ENCODE measurements at regions not wholly inside any gene's neighbourhood (a gene's known extent, or its start where the extent isn't known, plus 50 kb on each side); places are given as distances from the start of the nearest gene placed in this dataset.
"Not testable (repeated sequence)": the region's sequence is repeated elsewhere in the genome, so short reads cannot be mapped to it uniquely, and the experiment has no call there.

DNA sequence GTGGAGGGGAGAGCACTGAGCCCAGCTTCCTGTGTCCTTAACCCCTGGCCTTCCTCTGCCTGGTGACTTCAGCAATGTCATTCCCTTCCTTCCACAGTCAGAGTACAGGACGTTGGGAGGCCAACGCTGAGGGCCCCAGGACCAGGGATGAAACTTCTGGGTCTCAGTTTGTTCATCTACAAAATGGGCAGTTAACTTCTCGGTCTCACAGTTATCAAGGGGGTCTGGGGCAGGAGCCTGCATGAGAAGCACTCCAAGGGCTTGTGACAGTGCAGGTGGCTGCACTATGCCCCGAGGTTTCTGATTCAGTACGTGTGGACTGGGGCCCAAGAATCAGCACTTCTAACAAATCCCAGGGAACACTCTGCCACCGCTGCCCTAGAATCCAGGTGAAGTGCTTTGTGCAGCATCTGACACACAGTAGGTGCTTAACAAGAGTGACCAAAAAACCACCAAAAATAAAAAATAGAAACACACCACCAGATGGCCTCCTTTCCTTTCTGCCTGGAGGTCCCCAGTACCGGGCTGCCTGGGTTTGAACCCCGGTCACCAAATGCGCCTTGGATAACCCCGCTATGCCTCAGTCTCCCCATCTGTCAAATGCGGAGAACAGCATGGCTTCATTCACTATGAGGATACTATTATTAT, 80.4 kb downstream of the RFLNA start:
- Histone ChIP-seq H3K4me3 (ENCODE audit: low read length, poor library complexity, severe bottlenecking) (no peak overlapping the region), H3K4me2 (ENCODE audit: low read depth, low read length, poor library complexity, severe bottlenecking) (no peak overlapping the region), H4K20me1 (ENCODE audit: insufficient read depth, low read length, poor library complexity, severe bottlenecking) (no peaks in the 10 kb centered on the region), H3K27me3 (ENCODE audit: insufficient read depth, low read length, poor library complexity, severe bottlenecking) (no peaks in the 10 kb centered on the region), H3K4me1 (ENCODE audit: insufficient read depth, low read length, poor library complexity, severe bottlenecking) (no peaks in the 10 kb centered on the region), H2AFZ (ENCODE audit: low read length) (no peak overlapping the region), H3K36me3 (ENCODE audit: insufficient read depth, low read length) (peaks cover 46% of the 10 kb centered on the region; the same call in 1 of the 2 replicates), H3K9ac (ENCODE audit: low read depth, low read length, poor library complexity, severe bottlenecking) (no peak overlapping the region), H3K79me2 (ENCODE audit: insufficient read depth, low read length) (no peaks in the 10 kb centered on the region), H3K9me2 (replicated peaks; ENCODE audit: low read depth, low read length) (no peaks in the 10 kb centered on the region), H3F3A (ENCODE audit: low read depth) (no peaks in the 10 kb centered on the region), H3K9me3 (ENCODE audit: insufficient read depth, low read depth, low read length) (no peaks in the 10 kb centered on the region)
- TF ChIP-seq CTCF (conservative IDR thresholded peaks at IDR 0.05; ENCODE audit: low read length), result peak; percentile 31
- no peak for TF ChIP-seq EZH2phosphoT487 (IDR thresholded peaks at IDR 0.05; ENCODE audit: borderline replicate concordance)

- Histone ChIP-seq H2AFZ (ENCODE audit: low read length) (no peak overlapping the region), H4K20me1 (ENCODE audit: insufficient read depth, low read length, poor library complexity, severe bottlenecking) (no peaks in the 10 kb centered on the region), H3K27me3 (ENCODE audit: insufficient read depth, low read length, poor library complexity, severe bottlenecking) (no peaks in the 10 kb centered on the region), H3K4me3 (ENCODE audit: low read length, poor library complexity, severe bottlenecking) (no peak overlapping the region), H3K36me3 (ENCODE audit: insufficient read depth, low read length) (peaks cover 45% of the 10 kb centered on the region; the same call in 1 of the 2 replicates), H3K9me2 (replicated peaks; ENCODE audit: low read depth, low read length) (no peaks in the 10 kb centered on the region), H3K79me2 (ENCODE audit: insufficient read depth, low read length) (no peaks in the 10 kb centered on the region), H3K9me3 (ENCODE audit: insufficient read depth, low read depth, low read length) (no peaks in the 10 kb centered on the region), H3F3A (ENCODE audit: low read depth) (no peaks in the 10 kb centered on the region), H3K9ac (ENCODE audit: low read depth, low read length, poor library complexity, severe bottlenecking) (no peak overlapping the region), H3K4me1 (ENCODE audit: insufficient read depth, low read length, poor library complexity, severe bottlenecking) (no peaks in the 10 kb centered on the region), H3K4me2 (ENCODE audit: low read depth, low read length, poor library complexity, severe bottlenecking) (no peak overlapping the region)
- TF ChIP-seq CTCF (conservative IDR thresholded peaks at IDR 0.05; ENCODE audit: low read length) (no peak), EZH2phosphoT487 (IDR thresholded peaks at IDR 0.05; ENCODE audit: borderline replicate concordance) (no peak)
These were observed 79.7 kb downstream of the RFLNA start for GRCh38 chr12:124374567-124374966.

GRCh38 chr12:124374147-124374546, 79.3 kb downstream of the RFLNA start:
- H3K4me3 ChIP-seq (ENCODE audit: low read length, poor library complexity, severe bottlenecking), result no peak overlapping the region
- no peak overlapping the region for H3K9ac ChIP-seq (ENCODE audit: low read depth, low read length, poor library complexity, severe bottlenecking)
- H3K27me3 ChIP-seq (ENCODE audit: insufficient read depth, low read length, poor library complexity, severe bottlenecking), result no peaks in the 10 kb centered on the region
- H3K4me2 ChIP-seq (ENCODE audit: low read depth, low read length, poor library complexity, severe bottlenecking), result no peak overlapping the region
- H4K20me1 ChIP-seq (ENCODE audit: insufficient read depth, low read length, poor library complexity, severe bottlenecking), result no peaks in the 10 kb centered on the region
- H3K79me2 ChIP-seq (ENCODE audit: insufficient read depth, low read length), result no peaks in the 10 kb centered on the region
- H3F3A ChIP-seq (ENCODE audit: low read depth), result no peaks in the 10 kb centered on the region
- no peak overlapping the region for H2AFZ ChIP-seq (ENCODE audit: low read length)
- peaks cover 44% of the 10 kb centered on the region; the same call in 1 of the 2 replicates for H3K36me3 ChIP-seq (ENCODE audit: insufficient read depth, low read length)
- no peaks in the 10 kb centered on the region for H3K9me2 ChIP-seq (replicated peaks; ENCODE audit: low read depth, low read length)
- H3K9me3 ChIP-seq (ENCODE audit: insufficient read depth, low read depth, low read length), result no peaks in the 10 kb centered on the region
- H3K4me1 ChIP-seq (ENCODE audit: insufficient read depth, low read length, poor library complexity, severe bottlenecking), result no peaks in the 10 kb centered on the region
- TF ChIP-seq EZH2phosphoT487 (IDR thresholded peaks at IDR 0.05; ENCODE audit: borderline replicate concordance) (no peak), CTCF (conservative IDR thresholded peaks at IDR 0.05; ENCODE audit: low read length) (no peak)

- not testable (repeated sequence) for H2AFZ ChIP-seq (ENCODE audit: low read length); H3K4me1 ChIP-seq (ENCODE audit: insufficient read depth, low read length, poor library complexity, severe bottlenecking); H3F3A ChIP-seq (ENCODE audit: low read depth); H3K27me3 ChIP-seq (ENCODE audit: insufficient read depth, low read length, poor library complexity, severe bottlenecking); H3K79me2 ChIP-seq (ENCODE audit: insufficient read depth, low read length); H3K9ac ChIP-seq (ENCODE audit: low read depth, low read length, poor library complexity, severe bottlenecking); H3K9me2 ChIP-seq (replicated peaks; ENCODE audit: low read depth, low read length); H3K4me3 ChIP-seq (ENCODE audit: low read length, poor library complexity, severe bottlenecking); H3K4me2 ChIP-seq (ENCODE audit: low read depth, low read length, poor library complexity, severe bottlenecking); H3K9me3 ChIP-seq (ENCODE audit: insufficient read depth, low read depth, low read length); H4K20me1 ChIP-seq (ENCODE audit: insufficient read depth, low read length, poor library complexity, severe bottlenecking)
- H3K36me3 ChIP-seq (ENCODE audit: insufficient read depth, low read length), result peaks cover 44% of the 10 kb centered on the region; the same call in 1 of the 2 replicates
These were observed 78.8 kb downstream of the RFLNA start for GRCh38 chr12:124373701-124374100.

Data from Loucy (cell line).